HCT116 (cell line): ENCODE measurements at regions not wholly inside any gene's neighbourhood (a gene's known extent, or its start where the extent isn't known, plus 50 kb on each side); places are given as distances from the start of the nearest gene placed in this dataset.

Experiments
- ATAC-seq: fragments of 200-7000 bp; cut with Tn5 transposase; 2 replicates; pipeline ENCODE4 v1.9.1; 2020; ENCODE audit warnings: mild to moderate bottlenecking, moderate library complexity
- BruUV-seq: library from RNA; stranded (reverse); fragments of 400-500 nt; replicated peaks from 2 replicates; lab custom pipeline; 2021; lab: Mats Ljungman, UMichigan
- CTCF ChIA-PET: fragments of 300-600 bp; sonication (Branson Sonifier 250); formaldehyde crosslinking; loops from one replicate; lab custom pipeline; 2021; ENCODE audit warnings: antibody characterized with exemption; lab: Charles Lee
- POLR2A ChIA-PET: fragments of 300-600, 350-600 bp; sonication (Branson Sonifier 250); formaldehyde crosslinking; loops from one replicate; lab custom pipeline; 2021; ENCODE audit warnings: antibody characterized with exemption; lab: Charles Lee
- RAD21 ChIA-PET, 2 experiments: fragments of 300-600 bp; sonication (Branson Sonifier 250); formaldehyde crosslinking; loops; one replicate each; lab custom pipeline; 2023; ENCODE audit warnings: low total read pairs in 2 of 2; ENCODE audit not compliant: uncharacterized antibody in 2 of 2, unreplicated experiment in 2 of 2, low non-redundant PET in 1 of 2; lab: Charles Lee
- DNase-seq: peaks from one replicate; pipeline ENCODE4 v3.0.0-alpha.2; 2010; ENCODE audit warnings: low read depth, low spot score
- H2AFZ ChIP-seq: fragments of 200-600 bp; shearing (Covaris generic), sonication (generic); 2 replicates; pipeline ENCODE4 v1.6.1; 2017; ENCODE audit warnings: low read depth, mixed run types, mixed read lengths, antibody characterized with exemption, low read length; ENCODE audit not compliant: poor library complexity, severe bottlenecking
- H3K27ac ChIP-seq: 2 replicates; pipeline ENCODE4 v1.5.1; 2012; ENCODE audit warnings: low read depth, low read length
- H3K27me3 ChIP-seq: fragments of 200-600 bp; sonication (generic); 2 replicates; pipeline ENCODE4 v1.6.1; 2016; ENCODE audit warnings: mixed run types, low read length, mixed read lengths; ENCODE audit not compliant: insufficient read depth
- H3K36me3 ChIP-seq, 2 experiments: fragments of 200-500 bp in 1 of 2; fragments of 200-600 bp in 1 of 2; sonication (Bioruptor generic) in 1 of 2; sonication (generic) in 1 of 2; 2 replicates each; pipeline versions ENCODE4 v1.5.1 to v1.6.1; 2014 to 2016; ENCODE audit warnings: low read length in 2 of 2, inconsistent platforms in 1 of 2, mixed read lengths in 1 of 2, mixed run types in 1 of 2; ENCODE audit not compliant: insufficient read depth in 2 of 2, control insufficient read depth in 1 of 2
- H3K4me1 ChIP-seq, 2 experiments: fragments of 200-600 bp in 1 of 2; sonication (generic) in 1 of 2; 2 replicates each; pipeline versions ENCODE4 v1.5.1 to v1.6.1; 2012 to 2017; ENCODE audit warnings: low read length in 2 of 2, inconsistent platforms in 1 of 2, mild to moderate bottlenecking in 1 of 2, mixed read lengths in 1 of 2, mixed run types in 1 of 2, moderate library complexity in 1 of 2; ENCODE audit not compliant: insufficient read depth in 2 of 2, control insufficient read depth in 1 of 2
- H3K4me2 ChIP-seq: fragments of 200-600 bp; sonication (generic); 2 replicates; pipeline ENCODE4 v1.6.1; 2017; ENCODE audit warnings: mixed run types, low read length, mixed read lengths
- H3K4me3 ChIP-seq, 2 experiments: fragments of 200-600 bp in 1 of 2; sonication (generic) in 1 of 2; replicated peaks in 1 of 2; 2 replicates each; pipeline ENCODE4 v1.5.1; 2011 to 2016; ENCODE audit warnings: low read length in 2 of 2, control low read depth in 1 of 2, low read depth in 1 of 2, mild to moderate bottlenecking in 1 of 2, mixed read lengths in 1 of 2, mixed run types in 1 of 2
- H3K79me2 ChIP-seq: fragments of 200-600 bp; sonication (generic); 2 replicates; pipeline ENCODE4 v1.6.1; 2017; ENCODE audit warnings: mild to moderate bottlenecking, mixed run types, low read length, moderate library complexity, mixed read lengths; ENCODE audit not compliant: insufficient read depth
- H3K9ac ChIP-seq: fragments of 200-600 bp; sonication (generic); 2 replicates; pipeline ENCODE4 v1.6.1; 2016; ENCODE audit warnings: low read length, mixed read lengths
- H3K9me2 ChIP-seq: fragments of 200-600 bp; sonication (generic), shearing (Covaris generic); 2 replicates; pipeline ENCODE4 v1.6.1; 2017; ENCODE audit warnings: mixed run types, mild to moderate bottlenecking, moderate library complexity; ENCODE audit not compliant: insufficient read depth
- H3K9me3 ChIP-seq, 2 experiments: fragments of 200-500 bp in 1 of 2; fragments of 200-600 bp in 1 of 2; sonication (Bioruptor generic) in 1 of 2; sonication (generic) in 1 of 2; 2 replicates each; pipeline ENCODE4 v1.6.1; 2014 to 2017; ENCODE audit warnings: low read length in 2 of 2, mixed read lengths in 2 of 2, inconsistent platforms in 1 of 2, low read depth in 1 of 2, mild to moderate bottlenecking in 1 of 2, mixed run types in 1 of 2, moderate library complexity in 1 of 2; ENCODE audit not compliant: control insufficient read depth in 1 of 2, insufficient read depth in 1 of 2
- H4K20me1 ChIP-seq: fragments of 200-600 bp; sonication (generic), shearing (Covaris generic); 2 replicates; pipeline ENCODE4 v1.6.1; 2017; ENCODE audit warnings: mixed run types, mild to moderate bottlenecking, moderate library complexity; ENCODE audit not compliant: insufficient read depth
- ATF3 ChIP-seq: IDR thresholded peaks from 2 replicates; pipeline ENCODE4 v1.6.1; 2012
- CTCF ChIP-seq, 3 experiments: fragments of 200-600 bp in 1 of 3; sonication (generic) in 1 of 3; IDR thresholded peaks in 2 of 3; conservative IDR thresholded peaks in 1 of 3; 2 replicates each; pipeline ENCODE4 v1.5.1; 2012 to 2017; ENCODE audit warnings: low read depth in 2 of 3, low read length in 2 of 3, antibody characterized with exemption in 1 of 3, borderline replicate concordance in 1 of 3, control low read depth in 1 of 3, mild to moderate bottlenecking in 1 of 3, mixed read lengths in 1 of 3, mixed run types in 1 of 3, moderate library complexity in 1 of 3; ENCODE audit not compliant: insufficient read depth in 1 of 3
- ELF1 ChIP-seq: IDR thresholded peaks from 2 replicates; pipeline ENCODE4 v1.6.1; 2012; ENCODE audit warnings: low read depth, borderline replicate concordance
- EZH2 ChIP-seq: fragments of 200-600 bp; sonication (generic); IDR thresholded peaks from 2 replicates; pipeline ENCODE4 v1.6.1; 2017; ENCODE audit warnings: antibody characterized with exemption, mixed run types
- RAD21 ChIP-seq: IDR thresholded peaks from 2 replicates; pipeline ENCODE4 v1.6.1; 2012; ENCODE audit warnings: low read depth, mild to moderate bottlenecking
- SP1 ChIP-seq: IDR thresholded peaks from 2 replicates; pipeline ENCODE4 v1.6.1; 2012; ENCODE audit warnings: low read depth
- SRF ChIP-seq: IDR thresholded peaks from 2 replicates; pipeline ENCODE4 v1.6.1; 2012; ENCODE audit warnings: low read depth
- ZFX ChIP-seq: fragments of 450-650 bp; IDR thresholded peaks from 2 replicates; pipeline ENCODE4 v1.6.1; 2017
- ZNF274 ChIP-seq: fragments of 200-500 bp; sonication (Bioruptor generic); IDR thresholded peaks from 2 replicates; pipeline ENCODE4 v1.6.1; 2014; ENCODE audit warnings: mild to moderate bottlenecking, low read depth, low read length, inconsistent platforms
- intact Hi-C: fragments of 100-400 bp; cut with micrococcal nuclease; formaldehyde crosslinking; loops from 2 replicates; pipeline ENCODE4 v1.10.0; 2022

- no peaks in the 10 kb centered on the region for H4K20me1 ChIP-seq
- no peaks in the 10 kb centered on the region for H3K4me1 ChIP-seq
- H3K79me2 ChIP-seq: no peaks in the 10 kb centered on the region
- DNase-seq: peak; percentile 46
- TF ChIP-seq CTCF (IDR thresholded peaks at IDR 0.05 in 2 of 3, conservative IDR thresholded peaks at IDR 0.05 in 1 of 3; ENCODE audit: borderline replicate concordance in 1 of 3, insufficient read depth in 1 of 3, low read depth in 2 of 3, low read length in 2 of 3) (peak; percentile 78 to 86 (median 79); a peak in 5 of 6 replicates), SRF (no peak), RAD21 (peak; percentile 90), ZFX (no peak)
- TF ChIP-seq, all 23 proteins: peak for 2
- RAD21 ChIA-PET: interaction anchor here in 1 of 2 experiments (0.6 kb wide), 1 partner anchor 481 kb away, joined by 5 read pairs; no protein-coding TSS in a partner anchor
- Histone ChIP-seq H2AFZ (no peak overlapping the region), H3K4me3 (no peak overlapping the region), H3K27ac (no peak overlapping the region), H3K9me3 (no peaks in the 10 kb centered on the region), H3K36me3 (no peaks in the 10 kb centered on the region), H3K9ac (no peak overlapping the region), H3K27me3 (no peaks in the 10 kb centered on the region), H3K9me2 (no peaks in the 10 kb centered on the region), H3K4me2 (no peak overlapping the region)
- BruUV-seq: no TSS peak
- peak; percentile 98 for ATAC-seq
- CTCF ChIA-PET: no interaction called here
- POLR2A ChIA-PET: no interaction called here
- intact Hi-C loops: loop anchor here (1.0 to 10.0 kb wide), 4 partner anchors 181 to 371 kb away; partner anchors contain the start of gene JADE1
These were observed 243.8 kb upstream of the JADE1 start for GRCh38 chr4:128565565-128566186.

GRCh38 chr4:128565054-128565453, 244.4 kb upstream of the JADE1 start:
- CTCF ChIA-PET: interaction anchor here (1.3 kb wide), 1 partner anchor 9 kb away, joined by 3 read pairs; no protein-coding TSS in a partner anchor
- H3K4me1 ChIP-seq: no peaks in the 10 kb centered on the region
- H3K9ac ChIP-seq: no peak overlapping the region
- no peaks in the 10 kb centered on the region for H3K27me3 ChIP-seq
- no peak overlapping the region for H3K4me2 ChIP-seq
- intact Hi-C loops: loop anchor here (1.0 to 10.0 kb wide), 4 partner anchors 180 to 370 kb away; partner anchors contain the start of gene JADE1
- no peaks in the 10 kb centered on the region for H3K9me3 ChIP-seq
- H3K4me3 ChIP-seq: no peak overlapping the region
- no peaks in the 10 kb centered on the region for H3K36me3 ChIP-seq
- no TSS peak for BruUV-seq
- no peaks in the 10 kb centered on the region for H4K20me1 ChIP-seq
- POLR2A ChIA-PET: interaction anchor here (1.1 kb wide), 1 partner anchor 12 kb away, joined by 3 read pairs; no protein-coding TSS in a partner anchor
- H3K27ac ChIP-seq: no peak overlapping the region
- H3K9me2 ChIP-seq: no peaks in the 10 kb centered on the region
- ATAC-seq (no peak), DNase-seq (no peak)
- RAD21 ChIA-PET: no interaction called here
- H3K79me2 ChIP-seq: no peaks in the 10 kb centered on the region
- H2AFZ ChIP-seq: no peak overlapping the region
- TF ChIP-seq ELF1 (no peak), SP1 (no peak), ZNF274 (no peak), RAD21 (no peak), ZFX (no peak), CTCF (IDR thresholded peaks at IDR 0.05 in 2 of 3, conservative IDR thresholded peaks at IDR 0.05 in 1 of 3; ENCODE audit: borderline replicate concordance in 1 of 3, insufficient read depth in 1 of 3, low read depth in 2 of 3, low read length in 2 of 3) (no peak), ATF3 (no peak), EZH2 (no peak)
